ENCODE measurements at regions not wholly inside any gene's neighbourhood (a gene's known extent, or its start where the extent isn't known, plus 50 kb on each side); places are given as distances from the start of the nearest gene placed in this dataset.

DNA sequence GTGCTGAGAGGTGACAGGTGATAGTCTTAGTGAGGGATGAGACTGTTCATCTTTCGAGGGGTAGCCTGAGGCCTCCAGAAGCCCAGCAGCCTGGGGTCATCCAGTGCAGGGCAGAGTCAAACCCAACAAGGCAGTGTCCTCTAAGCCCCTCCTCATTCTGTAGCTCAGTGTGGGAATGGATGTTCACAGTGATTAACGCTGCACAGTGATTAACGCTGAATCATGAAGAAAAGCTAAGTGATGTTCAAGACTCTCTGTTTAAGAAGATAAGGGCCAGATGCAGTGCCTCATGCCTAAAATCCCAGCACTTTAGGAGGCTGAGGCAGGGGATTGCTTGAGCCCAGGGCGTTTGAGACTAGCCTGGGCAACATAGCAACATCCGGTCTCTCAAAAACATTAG is 56.3 kb upstream of the LAPTM4A start:
- DNase-seq (ENCODE audit: low spot score) = no peak
- TF ChIP-seq, protein P1, sequence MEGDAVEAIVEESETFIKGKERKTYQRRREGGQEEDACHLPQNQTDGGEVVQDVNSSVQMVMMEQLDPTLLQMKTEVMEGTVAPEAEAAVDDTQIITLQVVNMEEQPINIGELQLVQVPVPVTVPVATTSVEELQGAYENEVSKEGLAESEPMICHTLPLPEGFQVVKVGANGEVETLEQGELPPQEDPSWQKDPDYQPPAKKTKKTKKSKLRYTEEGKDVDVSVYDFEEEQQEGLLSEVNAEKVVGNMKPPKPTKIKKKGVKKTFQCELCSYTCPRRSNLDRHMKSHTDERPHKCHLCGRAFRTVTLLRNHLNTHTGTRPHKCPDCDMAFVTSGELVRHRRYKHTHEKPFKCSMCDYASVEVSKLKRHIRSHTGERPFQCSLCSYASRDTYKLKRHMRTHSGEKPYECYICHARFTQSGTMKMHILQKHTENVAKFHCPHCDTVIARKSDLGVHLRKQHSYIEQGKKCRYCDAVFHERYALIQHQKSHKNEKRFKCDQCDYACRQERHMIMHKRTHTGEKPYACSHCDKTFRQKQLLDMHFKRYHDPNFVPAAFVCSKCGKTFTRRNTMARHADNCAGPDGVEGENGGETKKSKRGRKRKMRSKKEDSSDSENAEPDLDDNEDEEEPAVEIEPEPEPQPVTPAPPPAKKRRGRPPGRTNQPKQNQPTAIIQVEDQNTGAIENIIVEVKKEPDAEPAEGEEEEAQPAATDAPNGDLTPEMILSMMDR (IDR thresholded peaks at IDR 0.05; ENCODE audit: extremely low read depth, missing control alignments) = no peak

DNA sequence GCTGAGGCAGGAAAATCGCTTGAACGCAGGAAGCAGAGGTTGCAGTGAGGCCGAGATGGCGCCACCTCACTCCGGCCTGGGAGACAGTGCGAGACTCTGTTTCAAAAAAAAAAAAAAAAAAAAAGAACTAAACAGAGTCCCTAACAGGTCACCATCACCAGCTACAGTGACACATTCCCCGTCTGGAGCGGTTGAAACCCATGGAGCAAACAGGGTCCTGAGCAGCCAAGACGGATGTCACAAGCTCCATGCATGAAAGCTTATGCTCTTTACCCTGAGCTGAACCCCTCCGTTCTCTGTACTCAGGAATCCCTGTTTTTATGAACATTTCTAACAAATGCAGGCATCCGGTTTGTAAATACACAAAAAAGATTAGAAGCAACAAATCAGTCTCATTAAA is 55.9 kb upstream of the LAPTM4A start:
- TF ChIP-seq, protein P1 (IDR thresholded peaks at IDR 0.05; ENCODE audit: extremely low read depth, missing control alignments) = no peak
- DNase-seq (ENCODE audit: low spot score) = no peak

DNA sequence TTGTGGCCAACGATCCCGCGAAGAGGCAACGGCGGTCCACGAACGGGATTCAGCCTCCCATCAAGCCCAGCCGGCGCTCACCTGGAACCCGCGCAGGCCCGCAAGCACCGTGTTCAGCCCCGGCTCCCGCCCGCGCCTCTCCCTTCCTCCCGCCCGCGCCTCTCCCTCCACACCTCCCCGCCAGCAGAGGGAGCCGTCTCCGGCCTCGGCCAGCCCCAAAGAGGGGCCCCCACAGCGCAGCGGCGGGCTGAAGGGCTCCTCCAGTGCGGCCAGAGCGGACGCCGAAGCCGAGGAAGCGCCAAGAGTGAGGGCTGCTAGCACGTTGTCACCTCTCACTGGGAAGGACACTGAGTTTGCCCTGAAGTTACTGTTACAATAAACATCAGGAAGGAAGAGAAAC is 55.3 kb upstream of the LAPTM4A start:
- TF ChIP-seq, protein P1 (IDR thresholded peaks at IDR 0.05; ENCODE audit: extremely low read depth, missing control alignments) = no peak
- DNase-seq (ENCODE audit: low spot score) = no peak

DNA sequence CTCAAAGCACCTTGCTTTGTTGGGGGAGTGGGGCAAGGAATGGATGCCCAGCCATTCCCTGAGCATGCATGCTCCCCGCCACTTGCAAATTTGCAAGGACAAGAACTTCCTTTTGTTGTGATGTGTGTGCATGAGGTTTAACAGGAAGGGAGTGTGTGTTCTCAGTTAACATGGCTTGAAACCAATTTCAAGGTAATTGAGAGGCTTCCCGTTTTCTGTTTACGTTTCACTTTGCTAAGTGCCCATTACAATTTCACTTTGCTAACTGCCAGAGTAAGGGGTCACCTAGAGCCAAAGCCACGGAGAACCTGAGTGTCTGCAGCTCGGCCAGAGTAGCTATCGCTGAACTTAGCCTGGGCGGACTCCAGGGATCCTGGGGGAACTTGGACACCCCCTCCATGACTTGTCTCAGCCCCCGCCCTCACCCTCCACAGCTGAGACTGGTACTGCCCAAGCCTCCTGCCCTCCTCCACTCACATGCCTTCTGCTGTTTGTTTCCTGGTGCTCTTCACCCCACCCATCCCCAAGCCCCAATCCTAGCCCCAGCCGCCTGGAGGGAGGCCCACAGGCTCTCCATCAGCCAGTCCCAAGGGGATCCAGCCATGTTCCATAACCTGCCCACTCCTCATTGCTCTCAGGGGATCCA is 53.6 kb upstream of the LAPTM4A start:
- DNase-seq (ENCODE audit: low spot score) = no peak
- TF ChIP-seq, protein P1 (IDR thresholded peaks at IDR 0.05; ENCODE audit: extremely low read depth, missing control alignments) = no peak

DNA sequence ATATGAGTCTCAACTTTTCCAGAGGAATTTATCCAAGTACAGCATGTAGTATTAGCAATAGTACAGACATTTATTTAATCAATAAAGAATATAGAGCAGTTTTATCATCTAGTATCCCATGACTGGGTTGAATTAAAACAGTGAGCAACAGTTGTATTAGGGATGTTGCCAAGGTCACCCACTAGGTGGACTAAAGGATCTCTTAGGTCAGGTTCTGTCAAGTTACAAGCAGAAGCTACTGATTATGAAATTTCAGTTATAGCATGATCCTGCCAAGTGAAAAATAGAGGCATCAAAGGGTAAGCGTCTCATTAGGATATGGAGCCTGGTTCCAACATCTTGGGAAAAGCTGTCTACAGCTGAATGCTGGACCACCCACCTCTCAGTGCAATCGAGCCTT is 52.1 kb upstream of the LAPTM4A start:
- TF ChIP-seq, protein P1 (IDR thresholded peaks at IDR 0.05; ENCODE audit: extremely low read depth, missing control alignments) = no peak
- DNase-seq (ENCODE audit: low spot score) = no peak

Data from GM20000 (cell line).